ENCODE measurements at regions not wholly inside any gene's neighbourhood (a gene's known extent, or its start where the extent isn't known, plus 50 kb on each side); places are given as distances from the start of the nearest gene placed in this dataset.

- TF ChIP-seq CTCF (IDR thresholded peaks at IDR 0.05 in 8 of 11, conservative IDR thresholded peaks at IDR 0.05 in 3 of 11) (no peak), POLR2AphosphoS5 (IDR thresholded peaks at IDR 0.05) (no peak)
These were observed 229.1 kb downstream of the MTRR start for GRCh38 chr5:8098081-8098480.
